GM06990 (cell line): ENCODE measurements at regions not wholly inside any gene's neighbourhood (a gene's known extent, or its start where the extent isn't known, plus 50 kb on each side); places are given as distances from the start of the nearest gene placed in this dataset.
"Not testable (repeated sequence)": the region's sequence is repeated elsewhere in the genome, so short reads cannot be mapped to it uniquely, and the experiment has no call there.

Source experiments
- DNase-seq: peaks from one replicate; pipeline ENCODE4 v3.0.0-alpha.2; 2011; ENCODE audit not compliant: insufficient read length; ENCODE audit errors: extremely low read depth
- H3K27me3 ChIP-seq: replicated peaks from 2 replicates; pipeline ENCODE4 v1.6.0; 2011; ENCODE audit warnings: low read length; ENCODE audit not compliant: control insufficient read depth, insufficient read depth
- H3K36me3 ChIP-seq: 2 replicates; pipeline ENCODE4 v1.5.1; 2011; ENCODE audit warnings: low read length; ENCODE audit not compliant: control insufficient read depth, insufficient read depth
- H3K4me3 ChIP-seq: replicated peaks from 2 replicates; pipeline ENCODE4 v1.5.1; 2011; ENCODE audit warnings: low read depth, mild to moderate bottlenecking, control low read depth, low read length
- CTCF ChIP-seq: IDR thresholded peaks from 2 replicates; pipeline ENCODE4 v1.5.1; 2011; ENCODE audit warnings: low read length, control low read depth, mild to moderate bottlenecking, inconsistent platforms; ENCODE audit not compliant: insufficient read depth, poor library complexity, severe bottlenecking

GRCh38 chr4:72876946-72877345 lies 192.6 kb downstream of the COX18 start:
- no peaks in the 10 kb centered on the region for H3K27me3 ChIP-seq
- no peak for TF ChIP-seq CTCF
- H3K4me3 ChIP-seq: no peak overlapping the region
- H3K36me3 ChIP-seq: no peaks in the 10 kb centered on the region
- no peak for DNase-seq

DNA sequence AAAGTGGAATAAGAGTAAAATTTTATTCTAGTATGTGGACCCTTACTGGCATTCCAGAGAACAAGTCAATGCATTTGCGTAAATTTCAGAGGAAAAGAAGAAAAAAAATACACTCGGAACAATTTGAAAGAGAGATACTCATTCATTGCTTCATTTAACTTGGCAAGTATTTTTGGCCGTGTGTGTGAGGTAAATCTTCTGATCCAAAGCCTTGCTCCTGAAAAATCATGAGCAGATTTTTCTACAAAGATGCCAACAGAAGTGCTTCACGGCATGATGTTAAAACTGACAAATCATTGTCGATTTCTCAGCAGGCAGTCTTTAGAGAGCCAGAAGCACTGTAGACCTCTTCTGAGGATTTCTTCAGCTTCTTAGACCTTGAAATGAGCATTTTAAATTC lies 194.0 kb downstream of the COX18 start:
- no peak overlapping the region for H3K4me3 ChIP-seq
- TF ChIP-seq CTCF: no peak

DNA sequence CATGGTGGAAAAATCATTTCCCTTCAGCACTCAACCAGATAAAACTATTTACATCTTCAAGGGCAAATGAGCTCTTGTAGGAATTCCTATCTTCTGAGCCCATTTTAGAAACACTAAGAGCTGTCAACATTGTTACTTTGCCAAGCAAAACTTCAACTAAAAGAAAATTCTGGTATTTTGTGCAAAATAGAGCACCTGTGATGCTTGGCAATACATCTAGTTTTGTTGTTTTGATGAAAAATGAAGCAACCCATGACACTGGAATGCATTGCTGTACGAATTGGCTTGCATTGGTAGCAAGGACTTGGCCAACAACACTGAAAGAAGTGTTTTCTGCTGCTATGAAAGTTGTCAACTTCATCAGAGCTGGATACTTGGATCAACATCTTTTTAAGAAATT lies 194.4 kb downstream of the COX18 start:
- no peak for TF ChIP-seq CTCF
- H3K4me3 ChIP-seq: no peak overlapping the region
- DNase-seq: no peak
- H3K27me3 ChIP-seq: no peaks in the 10 kb centered on the region
- H3K36me3 ChIP-seq: no peaks in the 10 kb centered on the region

More for the DNA sequence above, 194.0 kb downstream of the COX18 start:
- no peaks in the 10 kb centered on the region for H3K36me3 ChIP-seq
- DNase-seq: no peak
- no peaks in the 10 kb centered on the region for H3K27me3 ChIP-seq

DNA sequence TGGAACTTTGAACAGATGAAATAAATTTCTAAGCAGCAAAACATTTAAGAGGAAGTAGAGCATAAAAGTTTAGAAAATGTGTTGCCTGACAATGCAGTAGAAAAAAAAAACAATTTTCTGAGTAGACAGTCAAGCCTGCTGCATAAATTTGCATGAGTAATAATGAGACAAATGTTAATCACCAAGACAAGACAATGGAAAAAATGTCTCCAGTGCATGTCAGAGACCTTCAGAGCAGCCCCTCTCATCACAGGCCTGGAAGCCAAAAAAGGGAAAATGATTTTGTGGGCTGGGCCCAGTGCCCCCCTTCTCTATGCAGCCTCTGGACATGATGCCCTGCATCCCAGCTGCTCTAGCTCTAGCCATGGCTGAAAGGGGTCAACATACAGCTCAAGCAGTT lies 204.6 kb downstream of the COX18 start:
- no peak overlapping the region for H3K4me3 ChIP-seq
- H3K36me3 ChIP-seq: no peaks in the 10 kb centered on the region
- H3K27me3 ChIP-seq: no peaks in the 10 kb centered on the region
- TF ChIP-seq CTCF: no peak
- DNase-seq: no peak

- not testable (repeated sequence) for H3K36me3 ChIP-seq, DNase-seq, H3K27me3 ChIP-seq, H3K4me3 ChIP-seq
Measured at GRCh38 chr4:72864277-72864676, 205.2 kb downstream of the COX18 start.

- no peaks in the 10 kb centered on the region for H3K36me3 ChIP-seq
- TF ChIP-seq CTCF: no peak
- no peak overlapping the region for H3K4me3 ChIP-seq
- H3K27me3 ChIP-seq: no peaks in the 10 kb centered on the region
- DNase-seq: no peak
Measured at GRCh38 chr4:72860766-72861165, 208.8 kb downstream of the COX18 start.

DNA sequence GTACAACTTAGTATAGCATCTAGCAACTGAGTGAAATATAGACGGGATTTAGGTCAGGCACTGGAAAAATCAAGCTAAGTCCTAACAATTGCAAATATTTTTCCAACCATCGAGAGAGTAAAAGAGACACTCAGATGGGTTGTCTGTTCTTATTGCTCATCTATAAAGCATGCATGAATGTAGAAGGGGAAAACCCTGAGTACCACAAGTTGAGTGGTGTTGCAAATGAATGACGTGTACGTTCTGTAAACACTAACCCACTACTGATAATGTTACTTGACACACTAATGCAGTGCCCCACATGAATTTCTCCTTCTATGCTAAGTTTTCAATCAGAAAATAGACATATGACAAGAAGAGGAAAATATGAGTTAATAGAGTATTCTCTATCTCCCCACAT lies 211.2 kb downstream of the COX18 start:
- Histone ChIP-seq H3K36me3 (no peaks in the 10 kb centered on the region), H3K27me3 (no peaks in the 10 kb centered on the region), H3K4me3 (no peak overlapping the region)
- no peak for DNase-seq
- TF ChIP-seq CTCF: no peak
